Esophagus muscularis mucosa (tissue), 4 donors: ENCODE measurements at regions not wholly inside any gene's neighbourhood (a gene's known extent, or its start where the extent isn't known, plus 50 kb on each side); places are given as distances from the start of the nearest gene placed in this dataset.

Experiments used
- DNase-seq: peaks from one replicate; pipeline ENCODE4 v3.0.0-alpha.2; 2017; ENCODE audit errors: extremely low spot score
- H3K27ac ChIP-seq, 4 donors: fragments of 200-600 bp; sonication (generic); replicated peaks in 1 of 4; 1 replicate in 3 of 4; 2 replicates in 1 of 4; pipeline ENCODE4 v1.5.1; 2016 to 2019; ENCODE audit warnings: mild to moderate bottlenecking in 1 of 4
- H3K27me3 ChIP-seq, 4 donors: fragments of 200-600 bp; sonication (generic); one replicate each; pipeline versions ENCODE4 v1.5.1 to v1.6.0; 2016 to 2019
- H3K36me3 ChIP-seq, 4 donors: fragments of 200-600 bp; sonication (generic); one replicate each; pipeline ENCODE4 v1.5.1; 2016 to 2019
- H3K4me1 ChIP-seq, 4 donors: fragments of 200-600 bp; sonication (generic); one replicate each; pipeline ENCODE4 v1.5.1; 2016 to 2019
- H3K4me3 ChIP-seq, 4 donors: fragments of 200-600 bp; sonication (generic); 1 replicate in 2 of 4; 2 replicates in 2 of 4; pipeline ENCODE4 v1.5.1; 2016 to 2019; ENCODE audit warnings: mild to moderate bottlenecking in 4 of 4, moderate library complexity in 1 of 4
- H3K9me3 ChIP-seq, 4 donors: fragments of 200-600 bp; sonication (generic); 1 replicate in 3 of 4; 2 replicates in 1 of 4; pipeline ENCODE4 v1.5.1; 2016 to 2019
- EP300 ChIP-seq: sonication (generic); formaldehyde crosslinking; IDR thresholded peaks from one replicate; pipeline ENCODE4 v1.6.1; 2017; ENCODE audit warnings: antibody characterized with exemption
- POLR2A ChIP-seq: fragments of 450-650 bp; IDR thresholded peaks from one replicate; pipeline ENCODE4 v1.6.1; 2017; ENCODE audit warnings: antibody characterized with exemption, moderate library complexity, mild to moderate bottlenecking, low read depth
- POLR2AphosphoS5 ChIP-seq, 2 donors: sonication (generic); formaldehyde crosslinking; IDR thresholded peaks; one replicate each; pipeline ENCODE4 v1.6.1; 2017; ENCODE audit warnings: antibody characterized with exemption in 2 of 2
- WGBS: methylation state at CpG from one replicate; pipeline ENCODE4 v1.1.5; 2018; 5-methylcytosine and 5-hydroxymethylcytosine counted together
- intact Hi-C: fragments of 100-400 bp; cut with DNase I; formaldehyde crosslinking; loops from one replicate; pipeline ENCODE4 v1.15.1; 2023
- TF ChIP-seq, protein P1 (sequence below), 3 experiments: fragments of 200-600 bp in 2 of 3; fragments of 450-650 bp in 1 of 3; sonication (generic) in 2 of 3; IDR thresholded peaks; one replicate each; pipeline ENCODE4 v1.5.1; 2017 to 2019; ENCODE audit warnings: antibody characterized with exemption in 3 of 3, mild to moderate bottlenecking in 2 of 3, moderate library complexity in 1 of 3

DNA sequence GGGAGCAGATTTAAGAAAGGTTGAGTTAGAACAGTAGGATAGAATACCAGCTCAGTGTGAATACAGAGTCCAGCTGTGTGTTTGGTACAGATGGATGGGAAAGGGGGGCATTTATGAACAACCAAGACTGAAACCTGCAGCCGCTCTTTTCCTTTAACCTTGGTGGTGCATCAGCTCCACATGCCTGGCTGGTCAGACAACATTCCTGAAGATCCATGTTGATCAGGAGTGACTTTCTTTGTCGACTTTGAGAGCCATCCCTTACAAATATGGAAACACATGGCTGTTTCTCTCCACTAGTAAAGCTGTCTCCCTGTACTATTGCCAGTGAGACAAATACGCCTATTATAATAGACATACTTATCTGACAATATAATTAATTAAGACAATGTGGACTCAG lies 476.5 kb upstream of the IGFBP3 start:
- 64% methylated on average over 3 of the region's 3 CpGs for WGBS
- Histone ChIP-seq H3K4me1 (no peaks in the 10 kb centered on the region), H3K36me3 (no peaks in the 10 kb centered on the region), H3K9me3 (peaks cover 0 to 8% (median 2%) of the 10 kb centered on the region in 4 donors), H3K4me3 (no peak overlapping the region), H3K27ac (no peak overlapping the region), H3K27me3 (no peaks in the 10 kb centered on the region)
- DNase-seq, result no peak
- intact Hi-C loops, result no loop called here
- TF ChIP-seq POLR2AphosphoS5 (IDR thresholded peaks at IDR 0.05), result no peak
- no peak for TF ChIP-seq POLR2A

DNA sequence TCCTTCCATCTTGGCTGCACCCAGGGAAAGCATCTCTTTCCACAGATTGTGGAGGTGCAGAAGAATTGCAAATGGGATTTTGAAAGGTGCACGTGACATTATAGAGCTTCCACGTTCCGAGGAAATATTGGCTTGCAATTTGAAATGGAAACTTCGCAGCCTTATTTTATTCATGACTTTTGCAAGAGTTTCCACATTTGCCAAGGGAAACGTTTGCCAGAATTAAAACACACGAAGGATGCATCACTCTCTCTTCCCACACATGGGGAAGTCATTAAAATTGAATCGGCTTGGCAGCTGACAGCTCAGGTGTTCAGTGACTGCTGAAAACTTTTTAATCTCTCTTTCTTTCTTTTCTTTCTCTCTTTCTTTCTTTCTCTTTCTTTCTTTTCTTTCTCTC lies 475.4 kb upstream of the IGFBP3 start:
- Histone ChIP-seq H3K4me1 (peaks cover 0 to under 1% (median 0%) of the 10 kb centered on the region in 4 donors), H3K27ac (no peak overlapping the region), H3K27me3 (no peaks in the 10 kb centered on the region), H3K9me3 (peaks cover 0 to 3% (median 0%) of the 10 kb centered on the region in 4 donors), H3K4me3 (no peak overlapping the region), H3K36me3 (no peaks in the 10 kb centered on the region)
- intact Hi-C loops, result no loop called here
- TF ChIP-seq POLR2AphosphoS5 (IDR thresholded peaks at IDR 0.05), result no peak
- no peak for DNase-seq
- 53% methylated on average over 7 of the region's 7 CpGs for WGBS

DNA sequence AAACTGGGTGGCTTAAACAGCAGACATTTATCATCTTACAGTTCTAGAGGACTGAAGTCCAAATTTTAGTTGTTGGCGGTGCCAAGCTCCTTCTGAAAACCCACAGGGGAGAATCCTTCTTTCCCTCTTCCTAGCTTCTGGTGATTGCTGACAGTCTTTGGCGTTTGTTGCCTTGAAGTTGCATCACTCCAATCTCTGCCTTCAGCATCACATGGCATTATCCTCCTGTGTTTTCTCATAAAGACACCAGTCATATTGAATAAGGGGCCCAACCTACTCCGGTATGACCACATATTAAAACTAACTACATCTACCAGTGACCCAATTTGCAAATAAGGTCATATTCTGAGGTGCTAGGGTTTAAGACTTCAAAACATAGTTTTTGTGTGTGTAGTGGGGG lies 472.1 kb upstream of the IGFBP3 start:
- H3K4me3 ChIP-seq, result no peak overlapping the region
- TF ChIP-seq POLR2A (no peak), EP300 (no peak), POLR2AphosphoS5 (IDR thresholded peaks at IDR 0.05) (no peak)
- TF ChIP-seq, protein P1, sequence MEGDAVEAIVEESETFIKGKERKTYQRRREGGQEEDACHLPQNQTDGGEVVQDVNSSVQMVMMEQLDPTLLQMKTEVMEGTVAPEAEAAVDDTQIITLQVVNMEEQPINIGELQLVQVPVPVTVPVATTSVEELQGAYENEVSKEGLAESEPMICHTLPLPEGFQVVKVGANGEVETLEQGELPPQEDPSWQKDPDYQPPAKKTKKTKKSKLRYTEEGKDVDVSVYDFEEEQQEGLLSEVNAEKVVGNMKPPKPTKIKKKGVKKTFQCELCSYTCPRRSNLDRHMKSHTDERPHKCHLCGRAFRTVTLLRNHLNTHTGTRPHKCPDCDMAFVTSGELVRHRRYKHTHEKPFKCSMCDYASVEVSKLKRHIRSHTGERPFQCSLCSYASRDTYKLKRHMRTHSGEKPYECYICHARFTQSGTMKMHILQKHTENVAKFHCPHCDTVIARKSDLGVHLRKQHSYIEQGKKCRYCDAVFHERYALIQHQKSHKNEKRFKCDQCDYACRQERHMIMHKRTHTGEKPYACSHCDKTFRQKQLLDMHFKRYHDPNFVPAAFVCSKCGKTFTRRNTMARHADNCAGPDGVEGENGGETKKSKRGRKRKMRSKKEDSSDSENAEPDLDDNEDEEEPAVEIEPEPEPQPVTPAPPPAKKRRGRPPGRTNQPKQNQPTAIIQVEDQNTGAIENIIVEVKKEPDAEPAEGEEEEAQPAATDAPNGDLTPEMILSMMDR (IDR thresholded peaks at IDR 0.05), result no peak
- H3K9me3 ChIP-seq, result no peaks in the 10 kb centered on the region
- no peak for DNase-seq
- WGBS, result 83% methylated on average over 3 of the region's 3 CpGs
- H3K27me3 ChIP-seq, result no peaks in the 10 kb centered on the region
- H3K4me1 ChIP-seq, result peaks cover 0 to 4% (median 0%) of the 10 kb centered on the region in 4 donors
- intact Hi-C loops, result no loop called here
- H3K27ac ChIP-seq, result no peak overlapping the region
- H3K36me3 ChIP-seq, result no peaks in the 10 kb centered on the region

DNA sequence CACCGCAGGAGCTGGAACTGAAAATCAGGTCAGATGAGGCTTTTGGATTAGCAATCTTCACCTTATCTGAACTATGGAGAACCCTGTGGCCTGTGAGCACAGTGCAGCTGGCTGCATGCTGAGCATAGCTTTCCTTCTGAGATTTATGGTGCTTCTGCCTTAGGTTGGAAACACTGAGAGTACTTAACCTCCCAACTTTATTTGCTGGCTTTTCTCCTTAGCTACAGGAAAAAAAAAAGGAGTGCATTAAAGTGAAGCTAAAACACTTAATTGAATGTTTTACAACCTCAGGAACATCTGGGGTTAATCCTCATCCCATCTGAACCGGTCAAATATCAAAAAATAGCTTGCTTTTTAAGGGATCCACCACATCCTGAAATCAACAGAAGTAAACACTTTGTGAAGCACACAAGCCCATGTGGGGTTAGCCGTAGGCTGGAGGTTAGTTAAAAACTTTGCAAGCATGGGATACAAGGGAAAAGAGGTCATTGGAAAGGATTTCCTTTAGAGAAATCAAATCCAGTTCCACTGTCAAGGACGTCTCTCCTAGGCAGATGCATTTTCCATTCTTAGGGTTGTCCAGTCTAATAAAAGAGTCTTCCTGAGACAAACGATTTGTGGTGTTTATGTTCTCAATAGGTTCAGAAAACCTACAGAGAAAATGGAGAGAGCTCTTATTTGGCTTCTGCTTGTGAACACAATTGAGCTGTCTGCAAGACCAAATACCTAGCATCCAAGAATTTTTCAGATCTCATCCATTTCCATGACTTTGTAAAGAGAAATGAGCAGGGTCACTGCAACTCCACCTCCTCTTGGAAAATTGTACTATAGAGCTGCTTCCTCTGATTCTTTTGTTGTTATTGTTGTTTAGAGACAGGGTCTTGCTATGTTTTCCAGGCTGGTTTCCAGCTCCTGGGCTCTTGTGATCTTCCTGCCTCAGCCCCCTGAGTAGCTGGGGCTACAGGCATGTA lies 470.4 kb upstream of the IGFBP3 start:
- intact Hi-C loops, result no loop called here
- peaks cover 0 to 4% (median 0%) of the 10 kb centered on the region in 4 donors for H3K4me1 ChIP-seq
- TF ChIP-seq POLR2AphosphoS5 (IDR thresholded peaks at IDR 0.05) (no peak), EP300 (no peak), POLR2A (no peak)
- TF ChIP-seq, protein P1 (IDR thresholded peaks at IDR 0.05), result no peak
- WGBS, result 71% methylated on average over 5 of the region's 5 CpGs
- H3K4me3 ChIP-seq, result no peak overlapping the region
- H3K27me3 ChIP-seq, result no peaks in the 10 kb centered on the region
- DNase-seq, result no peak
- no peaks in the 10 kb centered on the region for H3K9me3 ChIP-seq
- H3K27ac ChIP-seq, result no peak overlapping the region
- H3K36me3 ChIP-seq, result no peaks in the 10 kb centered on the region

DNA sequence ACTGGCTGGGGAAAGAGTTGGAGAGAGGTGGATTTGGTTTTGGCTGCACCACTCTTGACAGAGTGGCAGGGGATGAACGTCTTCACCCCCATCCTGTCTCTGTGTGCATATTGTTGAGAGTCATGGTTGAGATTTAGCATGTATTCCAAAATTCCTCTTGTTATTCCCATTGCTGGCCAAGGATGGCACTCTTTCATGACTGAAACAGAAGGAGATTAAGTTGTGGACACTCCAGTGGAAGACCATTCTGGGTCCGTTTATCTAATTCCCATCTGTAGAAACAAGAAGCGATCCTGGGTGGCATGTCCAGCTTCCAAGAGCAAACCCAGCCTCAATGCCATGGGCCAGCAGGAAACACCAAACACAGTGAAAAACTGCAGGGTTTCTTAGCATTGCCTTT lies 469.0 kb upstream of the IGFBP3 start:
- no peak overlapping the region for H3K4me3 ChIP-seq
- H3K36me3 ChIP-seq, result no peaks in the 10 kb centered on the region
- no peak for TF ChIP-seq POLR2A
- TF ChIP-seq EP300, result no peak
- TF ChIP-seq, protein P1 (IDR thresholded peaks at IDR 0.05), result no peak
- no peak overlapping the region for H3K27ac ChIP-seq
- intact Hi-C loops, result no loop called here
- no peaks in the 10 kb centered on the region for H3K9me3 ChIP-seq
- 77% methylated on average over 3 of the region's 3 CpGs for WGBS
- H3K27me3 ChIP-seq, result no peaks in the 10 kb centered on the region
- H3K4me1 ChIP-seq, result peaks cover 0 to 4% (median 0%) of the 10 kb centered on the region in 4 donors
- DNase-seq, result no peak
